GM12878 (cell line): ENCODE measurements at regions not wholly inside any gene's neighbourhood (a gene's known extent, or its start where the extent isn't known, plus 50 kb on each side); places are given as distances from the start of the nearest gene placed in this dataset.

ENCODE experiments used
- ATAC-seq: fragments of 200-7000 bp; cut with Tn5 transposase; 3 replicates; pipeline ENCODE4 v1.9.1; 2020; ENCODE audit warnings: mild to moderate bottlenecking, moderate library complexity
- BruUV-seq: library from RNA; stranded (reverse); fragments of 400-500 nt; replicated peaks from 2 replicates; lab custom pipeline; 2021; lab: Mats Ljungman, UMichigan
- CTCF ChIA-PET: fragments of 300-600 bp; sonication (Branson Sonifier 250); formaldehyde crosslinking; extraction: SDS; loops from one replicate; lab custom pipeline; 2021; ENCODE audit warnings: inconsistent platforms; lab: Yijun Ruan, JAX
- POLR2A ChIA-PET: fragments of 350-600 bp; formaldehyde crosslinking; extraction: SDS; loops from one replicate; lab custom pipeline; 2021; ENCODE audit warnings: inconsistent platforms; lab: Charles Lee
- RAD21 ChIA-PET: fragments of 300-600 bp; sonication (Branson Sonifier 250); formaldehyde crosslinking; loops from one replicate; lab custom pipeline; 2023; ENCODE audit warnings: antibody characterized with exemption; ENCODE audit not compliant: unreplicated experiment; lab: Charles Lee
- SMC1A ChIA-PET: fragments of 300-600 bp; sonication (Branson Sonifier 250); formaldehyde crosslinking; loops from one replicate; lab custom pipeline; 2023; ENCODE audit not compliant: unreplicated experiment, uncharacterized antibody; lab: Charles Lee
- DNase-seq: peaks from one replicate; pipeline ENCODE4 v3.0.0-alpha.2; 2011; ENCODE audit warnings: low read depth, low spot score
- FAIRE-seq: peaks from 3 replicates; lab custom pipeline; 2011; peaks lifted over from hg19 to GRCh38; lab: Jason Lieb, UNC
- H2AFZ ChIP-seq: 2 replicates; pipeline ENCODE4 v1.6.0; 2011; ENCODE audit warnings: low read depth, low read length, control low read depth; ENCODE audit not compliant: control insufficient read depth
- H3K27ac ChIP-seq: 2 replicates; pipeline ENCODE4 v1.5.1; 2011; ENCODE audit warnings: control low read depth; ENCODE audit not compliant: control insufficient read depth, insufficient read depth
- H3K27me3 ChIP-seq, 2 experiments: replicated peaks in 1 of 2; 2 replicates each; pipeline versions ENCODE4 v1.6.0 to v1.6.1; 2011; ENCODE audit warnings: low read length in 1 of 2; ENCODE audit not compliant: control insufficient read depth in 2 of 2, insufficient read depth in 2 of 2
- H3K36me3 ChIP-seq, 2 experiments: 2 replicates each; pipeline ENCODE4 v1.5.1; 2011; ENCODE audit warnings: low read length in 1 of 2; ENCODE audit not compliant: control insufficient read depth in 2 of 2, insufficient read depth in 2 of 2
- H3K4me1 ChIP-seq: 2 replicates; pipeline ENCODE4 v1.6.1; 2011; ENCODE audit warnings: mild to moderate bottlenecking, low read length, moderate library complexity, mixed read lengths; ENCODE audit not compliant: control insufficient read depth, insufficient read depth
- H3K4me2 ChIP-seq: 2 replicates; pipeline ENCODE4 v1.6.0; 2011; ENCODE audit warnings: control low read depth; ENCODE audit not compliant: control insufficient read depth, insufficient read depth
- H3K4me3 ChIP-seq: fragments of 200-600 bp; sonication (generic); 2 replicates; pipeline ENCODE4 v1.5.1; 2016
- H3K79me2 ChIP-seq: 2 replicates; pipeline ENCODE4 v1.6.0; 2011; ENCODE audit warnings: low read length; ENCODE audit not compliant: control insufficient read depth, insufficient read depth
- H3K9ac ChIP-seq: 2 replicates; pipeline ENCODE4 v1.8.0; 2011; ENCODE audit warnings: low read length, control low read depth, mixed read lengths; ENCODE audit not compliant: control insufficient read depth, insufficient read depth
- H3K9me3 ChIP-seq: replicated peaks from 3 replicates; pipeline ENCODE4 v1.5.1; 2011; ENCODE audit warnings: mild to moderate bottlenecking, low read length; ENCODE audit not compliant: control insufficient read depth, insufficient read depth
- H4K20me1 ChIP-seq: 2 replicates; pipeline ENCODE4 v1.6.0; 2011; ENCODE audit not compliant: control insufficient read depth, insufficient read depth
- ATF3 ChIP-seq: IDR thresholded peaks from 2 replicates; pipeline ENCODE4 v1.6.1; 2011; ENCODE audit warnings: low read depth, mild to moderate bottlenecking, low read length, moderate library complexity, borderline replicate concordance; ENCODE audit errors: extremely low read depth
- ATF7 ChIP-seq: fragments of 450-650 bp; IDR thresholded peaks from 2 replicates; pipeline ENCODE4 v1.6.1; 2016; ENCODE audit warnings: low read depth, mild to moderate bottlenecking
- CEBPB ChIP-seq, 2 experiments: fragments of 150-350 bp in 1 of 2; IDR thresholded peaks; 2 replicates each; pipeline ENCODE4 v1.6.1; 2012 to 2014; ENCODE audit warnings: low read depth in 2 of 2, low read length in 2 of 2, borderline replicate concordance in 1 of 2, inconsistent platforms in 1 of 2
- CUX1 ChIP-seq: IDR thresholded peaks from 2 replicates; pipeline ENCODE4 v1.6.1; 2012; ENCODE audit warnings: improper control_type of control experiment, low read depth, low read length; ENCODE audit not compliant: insufficient replicate concordance
- E2F4 ChIP-seq: IDR thresholded peaks from 2 replicates; pipeline ENCODE4 v1.6.1; 2012; ENCODE audit warnings: low read depth, low read length, improper control_type of control experiment
- ELK1 ChIP-seq: IDR thresholded peaks from 2 replicates; pipeline ENCODE4 v1.6.1; 2012; ENCODE audit warnings: low read depth, low read length, improper control_type of control experiment
- PBX3 ChIP-seq: IDR thresholded peaks from 2 replicates; pipeline ENCODE4 v1.6.1; 2011; ENCODE audit warnings: mild to moderate bottlenecking, low read depth, low read length, moderate library complexity; ENCODE audit not compliant: insufficient replicate concordance
- RAD21 ChIP-seq: IDR thresholded peaks from 2 replicates; pipeline ENCODE4 v1.6.1; 2011; ENCODE audit warnings: mild to moderate bottlenecking, low read depth, low read length, moderate library complexity; ENCODE audit not compliant: insufficient read depth
- ZNF274 ChIP-seq: IDR thresholded peaks from one replicate; pipeline ENCODE4 v1.8.0; 2011; ENCODE audit not compliant: insufficient read length, insufficient read depth
- ZNF384 ChIP-seq: IDR thresholded peaks from 2 replicates; pipeline ENCODE4 v1.6.1; 2012; ENCODE audit warnings: low read depth, mild to moderate bottlenecking, low read length, improper control_type of control experiment, borderline replicate concordance
- WGBS: methylation state at CpG from one replicate; pipeline ENCODE4 v1.1.6; 2016; ENCODE audit warnings: low lambda C conversion rate; ENCODE audit not compliant: insufficient replicate concordance, insufficient coverage; ENCODE audit errors: missing lambda C conversion rate; 5-methylcytosine and 5-hydroxymethylcytosine counted together
- in situ Hi-C: fragments of 300-500 bp; cut with MboI; formaldehyde crosslinking; loops from 9 replicates; pipeline ENCODE4 v1.14.3; 2018; ENCODE audit warnings: mixed read lengths
- intact Hi-C: fragments of 100-400 bp; cut with micrococcal nuclease; formaldehyde crosslinking; loops from one replicate; pipeline ENCODE4 v1.14.2; 2022; ENCODE audit not compliant: unreplicated experiment
- TF ChIP-seq, protein P1 (sequence below): IDR thresholded peaks from 2 replicates; pipeline ENCODE4 v1.6.1; 2011; ENCODE audit warnings: borderline replicate concordance, low read depth, mild to moderate bottlenecking, moderate library complexity, low read length; ENCODE audit not compliant: insufficient read depth, poor library complexity, severe bottlenecking

- no peak for TF ChIP-seq CUX1
- TF ChIP-seq RAD21, result no peak
- no peak for TF ChIP-seq ZNF274
- TF ChIP-seq ATF7, result no peak
- TF ChIP-seq ELK1, result no peak
Measured at GRCh38 chr13:34017231-34017630, 199.3 kb downstream of the RFC3 start (continued).

DNA sequence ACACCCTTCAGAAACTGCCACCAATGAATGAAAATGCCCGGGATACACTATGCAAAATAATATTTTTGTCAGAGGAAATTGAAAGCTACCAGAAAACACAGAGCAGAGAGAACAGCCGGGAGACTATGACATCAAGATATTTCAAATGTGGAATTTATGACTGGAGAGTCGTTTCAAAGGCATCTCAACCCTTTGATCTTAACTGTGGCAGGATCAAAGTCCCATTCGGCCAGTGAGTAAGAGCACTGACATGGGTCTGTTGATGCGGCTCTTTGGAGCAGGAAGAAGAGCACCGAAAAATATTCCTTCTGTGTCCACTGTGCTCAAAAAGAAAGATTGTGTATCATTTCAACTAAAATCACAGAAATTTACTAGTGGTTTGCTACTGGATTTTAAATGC is 201.9 kb downstream of the RFC3 start:
- no peaks in the 10 kb centered on the region; the same call in 2 of the 3 replicates for H3K9me3 ChIP-seq
- H2AFZ ChIP-seq, result no peak overlapping the region
- H3K36me3 ChIP-seq, result no peaks in the 10 kb centered on the region
- H3K4me3 ChIP-seq, result no peak overlapping the region
- no peak overlapping the region for H3K27ac ChIP-seq
- CTCF ChIA-PET, result no interaction called here
- POLR2A ChIA-PET, result no interaction called here
- H3K4me2 ChIP-seq, result no peak overlapping the region
- H3K9ac ChIP-seq, result no peak overlapping the region
- in situ Hi-C loops, result no loop called here
- 56% methylated on average over 6 of the region's 6 CpGs for WGBS
- no peak for DNase-seq
- no TSS peak for BruUV-seq
- no peaks in the 10 kb centered on the region for H3K79me2 ChIP-seq
- no peaks in the 10 kb centered on the region for H4K20me1 ChIP-seq
- RAD21 ChIA-PET, result no interaction called here
- no peak for ATAC-seq
- intact Hi-C loops, result no loop called here
- SMC1A ChIA-PET, result no interaction called here
- no peaks in the 10 kb centered on the region for H3K4me1 ChIP-seq
- FAIRE-seq, result no peak
- H3K27me3 ChIP-seq, result no peaks in the 10 kb centered on the region
- TF ChIP-seq CEBPB (IDR thresholded peaks at IDR 0.05; ENCODE audit: borderline replicate concordance in 1 of 2, low read depth in 2 of 2, low read length in 2 of 2) (no peak), ATF3 (no peak), PBX3 (no peak), ZNF384 (no peak), E2F4 (no peak)
- TF ChIP-seq, protein P1, sequence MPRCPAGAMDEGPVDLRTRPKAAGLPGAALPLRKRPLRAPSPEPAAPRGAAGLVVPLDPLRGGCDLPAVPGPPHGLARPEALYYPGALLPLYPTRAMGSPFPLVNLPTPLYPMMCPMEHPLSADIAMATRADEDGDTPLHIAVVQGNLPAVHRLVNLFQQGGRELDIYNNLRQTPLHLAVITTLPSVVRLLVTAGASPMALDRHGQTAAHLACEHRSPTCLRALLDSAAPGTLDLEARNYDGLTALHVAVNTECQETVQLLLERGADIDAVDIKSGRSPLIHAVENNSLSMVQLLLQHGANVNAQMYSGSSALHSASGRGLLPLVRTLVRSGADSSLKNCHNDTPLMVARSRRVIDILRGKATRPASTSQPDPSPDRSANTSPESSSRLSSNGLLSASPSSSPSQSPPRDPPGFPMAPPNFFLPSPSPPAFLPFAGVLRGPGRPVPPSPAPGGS, result no peak
